NCI-H1092 (cell line): ENCODE measurements at regions not wholly inside any gene's neighbourhood (a gene's known extent, or its start where the extent isn't known, plus 50 kb on each side); places are given as distances from the start of the nearest gene placed in this dataset.

ENCODE experiments used
- DNase-seq: peaks from one replicate; lab custom pipeline; 2025; lab: John Stamatoyannopoulos, UW

DNA sequence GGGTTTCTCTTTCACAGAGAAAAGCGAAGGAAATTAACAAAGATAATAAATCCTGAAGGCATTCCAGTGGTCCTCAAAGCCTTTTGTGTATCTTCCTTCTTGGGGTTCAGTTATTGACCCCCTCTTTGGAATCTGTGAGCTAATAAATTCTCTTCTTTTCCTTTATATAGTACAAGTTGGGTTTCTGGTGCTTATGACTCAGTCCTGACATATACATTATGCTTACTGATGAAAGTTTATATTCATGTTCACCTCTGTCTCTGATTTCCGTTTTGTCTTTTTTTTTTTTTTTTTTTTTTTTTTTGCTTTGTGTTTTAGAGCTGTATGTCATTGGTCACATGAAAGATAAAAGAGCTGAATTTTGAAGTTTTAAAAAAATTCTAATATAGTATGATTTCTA, 230.7 kb upstream of the RBMS3 start:
- no peak for DNase-seq

GRCh38 chr3:29057326-29057725, 223.5 kb upstream of the RBMS3 start:
- no peak for DNase-seq

- no peak for DNase-seq
Observed at GRCh38 chr3:29064085-29064484, 216.8 kb upstream of the RBMS3 start.

GRCh38 chr3:29065211-29065785, 215.6 kb upstream of the RBMS3 start:
- DNase-seq = peak; percentile 8

DNA sequence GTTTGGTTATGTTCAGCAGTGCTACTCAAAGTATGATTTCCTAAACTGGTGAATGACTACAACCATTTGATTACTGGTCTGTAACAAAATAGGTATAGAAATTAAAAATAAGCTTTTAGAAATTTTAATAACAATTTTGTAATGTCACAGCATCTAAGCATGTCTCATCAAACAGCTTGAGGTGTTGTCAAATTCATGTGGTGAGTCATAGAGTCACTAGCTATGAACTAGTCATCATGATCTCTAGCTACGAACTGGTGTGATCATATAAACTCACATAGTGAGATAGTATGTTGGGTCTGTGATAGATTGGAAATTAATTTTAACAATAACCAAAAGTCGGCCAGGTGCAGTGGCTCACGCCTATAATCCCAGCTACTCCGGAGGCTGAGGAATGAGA, 213.9 kb upstream of the RBMS3 start:
- DNase-seq = no peak

DNA sequence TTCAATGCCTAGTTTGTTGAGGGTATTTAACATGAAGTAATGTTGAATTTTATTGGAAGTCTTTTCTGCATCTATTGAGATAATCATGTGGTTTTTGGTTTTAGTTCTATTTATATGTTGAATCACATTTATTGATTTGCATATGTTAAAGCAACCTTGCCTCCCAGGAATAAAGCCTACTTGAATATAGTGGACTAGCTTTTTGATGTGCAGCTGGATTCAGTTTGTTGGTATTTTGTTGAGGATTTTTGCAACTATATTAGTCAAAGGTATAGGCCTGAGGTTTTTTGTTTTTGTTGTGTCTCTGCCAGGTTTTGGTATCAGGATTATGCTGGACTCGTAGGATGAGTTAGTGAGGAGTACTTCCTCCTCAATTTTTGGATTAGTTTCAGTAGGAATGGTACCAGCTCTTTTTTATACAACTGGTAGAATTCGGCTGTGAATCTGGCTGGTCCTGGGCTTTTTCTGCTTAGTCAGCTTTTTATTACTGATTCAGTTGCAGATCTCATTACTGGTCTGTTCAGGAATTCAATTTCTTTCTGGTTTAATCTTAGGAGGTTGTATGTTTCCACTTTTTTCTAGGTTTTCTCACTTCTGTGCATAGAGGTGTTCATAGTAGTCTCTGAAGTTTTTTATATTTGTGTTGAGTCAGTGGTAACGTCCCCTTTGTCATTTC, 209.8 kb upstream of the RBMS3 start:
- no peak for DNase-seq

- no peak for DNase-seq
Observed at GRCh38 chr3:29072611-29073010, 208.3 kb upstream of the RBMS3 start.

- DNase-seq = no peak
Observed at GRCh38 chr3:29077356-29077755, 203.5 kb upstream of the RBMS3 start.

GRCh38 chr3:29079358-29079757, 201.5 kb upstream of the RBMS3 start:
- DNase-seq = no peak

- no peak for DNase-seq
Observed at GRCh38 chr3:29080967-29081366, 199.9 kb upstream of the RBMS3 start.

- no peak for DNase-seq
Observed at GRCh38 chr3:29083081-29083480, 197.8 kb upstream of the RBMS3 start.

DNA sequence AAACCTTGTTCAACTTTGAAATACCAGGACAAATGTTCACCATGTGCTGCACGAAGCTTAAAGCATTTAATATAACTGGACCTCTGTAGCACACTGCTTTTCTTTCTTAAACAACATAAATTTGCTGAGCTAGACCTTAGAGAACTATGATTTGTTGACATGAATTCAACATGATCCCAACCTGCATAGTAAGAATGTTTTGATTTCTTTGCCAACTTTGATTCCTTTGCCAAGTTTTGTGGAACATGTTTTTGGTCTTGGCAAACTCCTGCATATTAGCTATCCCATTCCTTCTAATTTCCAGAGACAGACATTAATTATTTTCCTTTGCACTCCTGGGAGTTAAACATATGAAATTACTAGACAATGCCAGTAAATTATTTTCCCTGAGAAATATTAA, 197.2 kb upstream of the RBMS3 start:
- DNase-seq = no peak

DNA sequence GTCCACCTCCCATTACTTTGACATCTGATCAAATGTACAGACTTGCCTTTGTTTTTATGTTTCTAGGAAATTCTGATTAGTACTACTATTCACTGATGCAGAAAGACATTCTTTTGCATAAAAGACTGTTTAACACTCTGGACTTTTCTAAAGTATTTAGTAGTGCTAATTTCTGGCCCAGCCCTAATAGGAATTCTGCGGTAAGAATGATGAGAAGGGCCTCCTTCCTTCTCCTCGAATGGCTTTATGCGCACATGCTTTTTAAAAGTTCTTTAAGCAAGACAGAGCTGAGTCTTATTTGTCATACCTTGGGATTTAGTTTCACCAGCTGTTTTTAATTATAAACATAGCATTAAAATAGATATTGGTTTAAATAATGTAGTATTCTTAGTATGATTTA, 192.3 kb upstream of the RBMS3 start:
- DNase-seq = no peak

GRCh38 chr3:29090912-29091597, 189.8 kb upstream of the RBMS3 start:
- no peak for DNase-seq

DNA sequence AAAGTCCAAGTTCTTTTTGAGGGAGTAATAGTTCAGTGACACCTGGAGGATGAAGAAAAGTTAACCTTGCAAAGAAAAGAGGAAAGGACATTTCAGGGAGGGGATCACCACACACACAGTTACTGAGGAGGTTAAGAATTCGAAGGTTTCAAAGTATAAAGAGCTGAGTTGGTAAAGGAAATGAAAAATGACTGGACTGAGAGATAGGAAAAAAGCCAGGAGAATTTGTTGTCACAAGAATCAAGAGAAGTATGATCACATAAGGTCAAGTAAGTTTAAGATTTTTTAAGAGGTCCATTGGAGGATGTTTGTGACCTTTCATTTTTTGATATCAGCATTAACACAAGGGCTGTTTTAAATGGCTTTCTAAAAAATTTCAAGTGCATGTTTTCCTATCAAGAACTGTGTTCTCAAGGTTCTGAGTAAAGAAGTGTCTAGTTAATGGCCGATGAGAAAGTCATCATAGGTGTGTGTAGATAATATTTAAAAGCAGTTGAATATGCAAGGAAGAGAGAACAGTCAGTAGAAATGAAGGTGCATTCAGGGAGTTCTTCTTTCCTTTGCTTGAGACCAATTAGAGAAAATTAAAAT, 189.2 kb upstream of the RBMS3 start:
- no peak for DNase-seq

GRCh38 chr3:29092348-29092747, 188.5 kb upstream of the RBMS3 start:
- DNase-seq = no peak

DNA sequence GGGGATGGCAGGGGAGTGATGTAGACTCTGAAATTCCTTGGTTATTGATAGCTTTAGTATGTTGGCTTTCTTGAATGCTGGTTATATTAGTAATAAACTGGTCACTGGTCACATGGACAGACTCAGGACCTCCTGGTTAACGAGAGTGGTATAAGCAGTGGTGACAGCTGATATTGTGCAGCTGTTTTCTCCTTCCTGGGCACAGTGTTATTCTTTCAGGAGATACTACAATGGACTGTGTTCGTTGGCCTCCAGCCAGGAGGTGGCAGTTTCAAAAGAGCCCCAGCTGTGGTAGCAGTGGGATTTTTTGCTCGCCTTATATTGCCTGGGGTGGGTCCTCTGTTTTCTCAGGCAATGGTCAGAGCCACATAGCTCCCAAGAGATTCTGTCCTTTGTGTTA, 181.6 kb upstream of the RBMS3 start:
- DNase-seq = no peak

DNA sequence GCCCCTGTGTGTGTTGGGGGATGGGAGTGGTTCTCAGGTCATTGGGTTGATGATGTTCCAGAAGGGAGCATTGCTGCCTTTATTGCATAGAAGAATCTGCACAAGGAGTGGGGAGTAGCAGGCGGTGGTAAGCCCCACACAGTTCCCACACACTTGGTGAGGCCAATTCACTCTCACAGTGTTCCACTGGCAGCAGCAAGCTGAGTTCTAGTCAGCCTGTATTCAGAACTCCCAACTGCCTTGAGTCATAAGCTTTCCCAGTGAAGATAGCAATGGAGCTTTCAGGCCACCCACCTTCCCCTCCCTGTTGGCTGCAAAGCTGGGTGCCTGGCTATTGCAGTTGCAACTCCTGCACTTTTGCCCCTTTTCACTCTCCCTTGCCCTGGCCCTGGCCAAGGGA, 181.1 kb upstream of the RBMS3 start:
- no peak for DNase-seq

- no peak for DNase-seq
Observed at GRCh38 chr3:29100292-29100691, 180.6 kb upstream of the RBMS3 start.

GRCh38 chr3:29128001-29128400, 152.9 kb upstream of the RBMS3 start:
- DNase-seq = no peak

- DNase-seq = no peak
Observed at GRCh38 chr3:29137601-29138000, 143.3 kb upstream of the RBMS3 start.

GRCh38 chr3:29138171-29138570, 142.7 kb upstream of the RBMS3 start:
- no peak for DNase-seq

- no peak for DNase-seq
Observed at GRCh38 chr3:29140666-29141065, 140.2 kb upstream of the RBMS3 start.
